ENCODE measurements at regions not wholly inside any gene's neighbourhood (a gene's known extent, or its start where the extent isn't known, plus 50 kb on each side); places are given as distances from the start of the nearest gene placed in this dataset.

DNA sequence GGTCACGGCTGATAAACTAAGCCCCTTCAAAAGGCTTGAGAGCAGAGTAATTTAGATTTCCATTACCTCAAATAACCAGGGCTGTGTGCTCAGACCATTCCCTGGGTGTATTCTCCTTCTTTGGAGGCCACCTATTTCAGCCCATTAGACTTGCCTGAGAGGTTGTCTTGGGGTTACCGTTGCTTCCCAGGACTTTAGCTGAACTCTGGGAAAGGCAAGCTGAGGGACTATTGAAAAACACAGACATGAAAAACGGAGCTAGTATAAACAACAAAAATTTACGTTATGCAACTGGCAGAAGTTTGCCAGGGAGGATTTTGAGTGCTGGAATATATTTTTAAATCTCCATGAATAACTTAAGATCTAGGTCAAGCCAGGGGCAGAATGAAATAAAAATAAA, 561.0 kb upstream of the TNP1 start:
- no peak for TF ChIP-seq ZIK1 (CRISPR knock-in tag; IDR thresholded peaks at IDR 0.05; ENCODE audit: borderline replicate concordance, low read depth)
- no peak for TF ChIP-seq PHF8 (CRISPR knock-in tag; IDR thresholded peaks at IDR 0.05)
- no peak for TF ChIP-seq RNF2 (conservative IDR thresholded peaks at IDR 0.05; ENCODE audit: low read depth)
- no peak for TF ChIP-seq AGO2 (optimal IDR thresholded peaks at IDR 0.05; ENCODE audit: low read depth, low read length)
